Caco-2 (cell line): ENCODE measurements at regions not wholly inside any gene's neighbourhood (a gene's known extent, or its start where the extent isn't known, plus 50 kb on each side); places are given as distances from the start of the nearest gene placed in this dataset.

Source experiments
- BruUV-seq: library from RNA; stranded (reverse); fragments of 400-500 nt; replicated peaks from 2 replicates; lab custom pipeline; 2021; lab: Mats Ljungman, UMichigan
- CTCF ChIA-PET: fragments of 300-600 bp; sonication (Branson Sonifier 250); formaldehyde crosslinking; loops from one replicate; lab custom pipeline; 2022; ENCODE audit warnings: antibody characterized with exemption; lab: Charles Lee
- POLR2A ChIA-PET: fragments of 300-600 bp; sonication (Branson Sonifier 250); formaldehyde crosslinking; loops from one replicate; lab custom pipeline; 2022; ENCODE audit warnings: antibody characterized with exemption; lab: Charles Lee
- DNase-seq, 2 experiments: peaks; one replicate each; pipeline versions ENCODE4 v3.0.0 to v3.0.0-alpha.2; 2020 to 2022
- H3K27me3 ChIP-seq: replicated peaks from 2 replicates; pipeline ENCODE4 v1.6.0; 2011; ENCODE audit warnings: low read length; ENCODE audit not compliant: control insufficient read depth, insufficient read depth
- H3K36me3 ChIP-seq: 2 replicates; pipeline ENCODE4 v1.5.1; 2011; ENCODE audit warnings: low read length; ENCODE audit not compliant: control insufficient read depth, insufficient read depth
- H3K4me1 ChIP-seq: fragments of 250-450 bp; sonication (Bioruptor Pico); 2 replicates; pipeline ENCODE4 v1.5.1; 2020; ENCODE audit warnings: mild to moderate bottlenecking
- H3K4me3 ChIP-seq: 2 replicates; pipeline ENCODE4 v1.5.1; 2011; ENCODE audit warnings: low read depth, mild to moderate bottlenecking, control low read depth, low read length
- H3K9me3 ChIP-seq: fragments of 250-450 bp; sonication (Bioruptor Pico); 2 replicates; pipeline ENCODE4 v1.5.1; 2020; ENCODE audit warnings: mild to moderate bottlenecking, moderate library complexity
- H3K27ac Mint-ChIP-seq: one replicate; pipeline ENCODE4 v1.8.0; 2022; ENCODE audit warnings: mixed read lengths; ENCODE audit not compliant: unreplicated experiment
- H3K27me3 Mint-ChIP-seq: one replicate; pipeline ENCODE4 v1.8.0; 2022; ENCODE audit warnings: mixed read lengths; ENCODE audit not compliant: insufficient read depth, unreplicated experiment
- H3K36me3 Mint-ChIP-seq: one replicate; pipeline ENCODE4 v1.8.0; 2022; ENCODE audit warnings: mild to moderate bottlenecking, mixed read lengths; ENCODE audit not compliant: insufficient read depth, unreplicated experiment
- H3K4me1 Mint-ChIP-seq: one replicate; pipeline ENCODE4 v1.8.0; 2022; ENCODE audit warnings: low read depth, mixed read lengths; ENCODE audit not compliant: unreplicated experiment
- H3K4me3 Mint-ChIP-seq: one replicate; pipeline ENCODE4 v1.8.0; 2022; ENCODE audit warnings: mild to moderate bottlenecking, moderate library complexity, mixed read lengths; ENCODE audit not compliant: unreplicated experiment
- H3K9me3 Mint-ChIP-seq: one replicate; pipeline ENCODE4 v1.8.0; 2022; ENCODE audit warnings: mixed read lengths; ENCODE audit not compliant: unreplicated experiment
- CTCF ChIP-seq, 2 experiments: fragments of 200-600 bp in 1 of 2; IDR thresholded peaks; 1 replicate in 1 of 2; 2 replicates in 1 of 2; pipeline versions ENCODE4 v1.5.1 to v1.8.0; 2011 to 2022; ENCODE audit warnings: antibody characterized with exemption in 1 of 2, control low read depth in 1 of 2, inconsistent platforms in 1 of 2, low read depth in 1 of 2, low read length in 1 of 2, mild to moderate bottlenecking in 1 of 2, moderate library complexity in 1 of 2; ENCODE audit not compliant: insufficient read depth in 1 of 2, severe bottlenecking in 1 of 2, unreplicated experiment in 1 of 2
- intact Hi-C: fragments of 100-400 bp; cut with micrococcal nuclease; formaldehyde crosslinking; loops from one replicate; pipeline ENCODE4 v1.10.0; 2022; ENCODE audit not compliant: unreplicated experiment

DNA sequence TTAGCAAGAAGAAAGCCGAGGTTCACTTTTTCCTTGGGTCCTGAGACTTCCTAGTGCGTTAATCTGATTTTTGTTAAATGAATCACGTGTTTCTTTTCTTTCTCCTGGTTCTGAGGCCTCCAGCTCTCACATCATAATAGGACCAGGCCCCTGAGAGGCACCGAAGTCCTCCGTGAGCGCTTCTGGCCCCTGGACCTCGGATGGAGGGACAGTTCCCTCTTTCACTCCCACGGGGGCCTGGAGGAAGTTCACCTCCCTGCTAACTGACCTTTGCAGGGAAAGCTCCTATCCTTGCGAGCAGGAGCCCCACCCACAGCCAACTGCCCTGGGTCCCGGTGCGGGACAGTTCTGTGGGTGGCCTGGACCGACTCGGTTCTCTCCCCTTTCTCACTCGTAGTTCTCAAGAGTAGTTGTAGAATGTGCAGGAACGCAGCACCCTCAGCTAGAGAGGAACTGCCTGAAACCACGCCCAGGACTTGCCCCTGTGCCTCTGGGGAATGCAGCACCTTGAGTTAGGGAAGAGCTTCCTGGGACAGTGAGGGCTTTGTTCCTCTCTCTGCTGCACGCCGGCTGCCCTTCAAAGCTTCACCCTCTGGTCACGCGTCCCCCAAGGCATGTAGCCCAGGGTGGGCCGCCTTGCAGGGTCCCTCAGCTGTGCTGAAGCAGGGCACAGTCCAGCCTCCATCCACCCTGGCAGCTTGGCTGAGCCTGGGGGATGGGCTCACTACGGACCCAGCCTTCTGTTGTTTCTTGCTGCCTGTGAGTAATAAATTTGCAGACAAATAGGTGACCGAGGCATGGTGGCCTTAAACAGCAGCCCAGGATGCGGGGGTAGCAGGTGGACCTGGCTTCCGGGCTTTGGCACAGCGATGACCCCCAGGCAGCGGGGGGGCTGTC is 264.6 kb downstream of the ADGRD1 start:
- H3K27me3 Mint-ChIP-seq, result no peaks in the 10 kb centered on the region
- H3K4me1 Mint-ChIP-seq, result no peaks in the 10 kb centered on the region
- ChIA-PET CTCF (no interaction called here), POLR2A (no interaction called here)
- TF ChIP-seq CTCF (IDR thresholded peaks at IDR 0.05; ENCODE audit: insufficient read depth in 1 of 2, low read depth in 1 of 2, low read length in 1 of 2, severe bottlenecking in 1 of 2, unreplicated experiment in 1 of 2), result no peak
- H3K4me3 Mint-ChIP-seq, result peak overlapping the region; percentile 13
- Histone ChIP-seq H3K4me3 (no peak overlapping the region), H3K4me1 (peaks cover 10% of the 10 kb centered on the region; the same call in 1 of the 2 replicates), H3K36me3 (no peaks in the 10 kb centered on the region), H3K9me3 (no peaks in the 10 kb centered on the region), H3K27me3 (no peaks in the 10 kb centered on the region)
- peak in 1 of 2 experiments; percentile 63 for DNase-seq
- no peaks in the 10 kb centered on the region for H3K36me3 Mint-ChIP-seq
- intact Hi-C loops, result no loop called here
- no TSS peak for BruUV-seq
- H3K27ac Mint-ChIP-seq, result no peak overlapping the region
- no peaks in the 10 kb centered on the region for H3K9me3 Mint-ChIP-seq

GRCh38 chr12:131218923-131219669 is 265.4 kb downstream of the ADGRD1 start:
- Histone ChIP-seq H3K9me3 (peaks cover 4% of the 10 kb centered on the region; the same call in 1 of the 2 replicates), H3K4me1 (peaks cover 10% of the 10 kb centered on the region; the same call in 1 of the 2 replicates), H3K36me3 (no peaks in the 10 kb centered on the region), H3K27me3 (no peaks in the 10 kb centered on the region), H3K4me3 (no peak overlapping the region)
- Mint-ChIP-seq H3K36me3 (no peaks in the 10 kb centered on the region), H3K4me1 (no peaks in the 10 kb centered on the region), H3K27me3 (no peaks in the 10 kb centered on the region), H3K27ac (no peak overlapping the region), H3K4me3 (no peak overlapping the region), H3K9me3 (no peaks in the 10 kb centered on the region)
- POLR2A ChIA-PET, result no interaction called here
- CTCF ChIA-PET, result no interaction called here
- TF ChIP-seq CTCF (IDR thresholded peaks at IDR 0.05; ENCODE audit: insufficient read depth in 1 of 2, low read depth in 1 of 2, low read length in 1 of 2, severe bottlenecking in 1 of 2, unreplicated experiment in 1 of 2), result no peak
- intact Hi-C loops, result no loop called here
- DNase-seq, result no peak
- BruUV-seq, result no TSS peak

DNA sequence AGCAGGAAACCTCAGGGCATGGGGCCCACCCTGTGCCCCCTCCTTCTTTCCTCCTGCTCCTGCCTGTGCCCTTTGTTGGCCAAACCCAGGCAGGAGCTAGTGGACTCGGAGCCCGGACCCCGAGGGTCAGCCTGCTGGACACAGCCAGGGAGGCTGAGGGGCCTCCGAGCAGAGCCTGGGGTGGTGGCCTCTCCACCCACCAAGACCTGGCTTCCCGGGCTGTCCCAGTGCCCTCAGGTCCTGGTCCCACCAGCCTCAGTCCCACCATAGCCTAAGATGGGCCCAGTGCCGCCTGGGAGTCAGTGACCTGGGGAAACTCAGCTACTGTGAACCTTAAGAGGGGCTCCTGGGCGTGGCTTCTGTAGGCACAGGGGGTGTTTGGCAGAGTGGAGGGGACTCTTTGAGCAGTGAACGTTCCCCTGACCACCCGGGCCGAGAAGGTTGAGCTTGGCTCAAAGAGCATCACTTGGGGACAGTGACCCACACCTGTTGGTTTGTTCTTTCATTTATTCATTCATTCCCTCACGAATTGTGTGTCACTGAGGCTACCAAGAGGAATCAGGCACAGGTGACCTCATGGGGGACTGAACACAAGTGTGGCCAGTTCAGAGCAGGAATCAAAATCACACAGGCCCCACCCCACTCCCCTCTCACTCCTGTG is 266.1 kb downstream of the ADGRD1 start:
- no peak for TF ChIP-seq CTCF (IDR thresholded peaks at IDR 0.05; ENCODE audit: insufficient read depth in 1 of 2, low read depth in 1 of 2, low read length in 1 of 2, severe bottlenecking in 1 of 2, unreplicated experiment in 1 of 2)
- intact Hi-C loops, result no loop called here
- Histone ChIP-seq H3K36me3 (no peaks in the 10 kb centered on the region), H3K4me1 (peaks cover 10% of the 10 kb centered on the region; the same call in 1 of the 2 replicates), H3K9me3 (peaks cover 4% of the 10 kb centered on the region; the same call in 1 of the 2 replicates), H3K4me3 (no peak overlapping the region), H3K27me3 (no peaks in the 10 kb centered on the region)
- Mint-ChIP-seq H3K36me3 (no peaks in the 10 kb centered on the region), H3K27me3 (no peaks in the 10 kb centered on the region), H3K4me3 (no peak overlapping the region), H3K9me3 (no peaks in the 10 kb centered on the region), H3K27ac (no peak overlapping the region), H3K4me1 (no peaks in the 10 kb centered on the region)
- DNase-seq, result peak in 1 of 2 experiments; percentile 17
- BruUV-seq, result no TSS peak
- ChIA-PET CTCF (no interaction called here), POLR2A (no interaction called here)
